CD4-positive, alpha-beta T cell (primary cell): ENCODE measurements at regions not wholly inside any gene's neighbourhood (a gene's known extent, or its start where the extent isn't known, plus 50 kb on each side); places are given as distances from the start of the nearest gene placed in this dataset.
A peak's percentile ranks its signal among the peaks of the same experiment; 100 is the strongest.

ENCODE experiments used
- ATAC-seq: fragments of 200-7000 bp; cut with Tn5 transposase; one replicate; pipeline ENCODE4 v1.10.0; 2022; ENCODE audit warnings: mild to moderate bottlenecking; ENCODE audit not compliant: poor library complexity
- CTCF ChIA-PET: fragments of 350-600 bp; sonication (Branson Sonifier 250); formaldehyde crosslinking; loops from one replicate; lab custom pipeline; 2021; ENCODE audit warnings: antibody characterized with exemption, inconsistent platforms; lab: Charles Lee
- POLR2A ChIA-PET: fragments of 350-600 bp; sonication (Branson Sonifier 250); formaldehyde crosslinking; loops from one replicate; lab custom pipeline; 2021; ENCODE audit warnings: antibody characterized with exemption, inconsistent platforms; lab: Charles Lee
- DNase-seq, 14 experiments: peaks; one replicate each; pipeline ENCODE4 v3.0.0-alpha.2; 2013 to 2020; ENCODE audit warnings: mixed read lengths in 2 of 14
- H3K27ac ChIP-seq, 2 donors: one replicate each; pipeline versions ENCODE4 v1.5.1 to v1.7.0; 2013; ENCODE audit warnings: low read length in 2 of 2, low read depth in 1 of 2, mild to moderate bottlenecking in 1 of 2
- H3K27me3 ChIP-seq, 2 experiments: 1 replicate in 1 of 2; 2 replicates in 1 of 2; pipeline versions ENCODE4 v1.6.1 to v1.7.0; 2013; ENCODE audit warnings: low read length in 2 of 2, control low read depth in 1 of 2, mild to moderate bottlenecking in 1 of 2, moderate library complexity in 1 of 2; ENCODE audit not compliant: insufficient read depth in 2 of 2, control insufficient read depth in 1 of 2
- H3K36me3 ChIP-seq: one replicate; pipeline ENCODE4 v1.6.1; 2013; ENCODE audit warnings: low read length, control low read depth; ENCODE audit not compliant: insufficient read depth
- H3K4me1 ChIP-seq: one replicate; pipeline ENCODE4 v1.6.1; 2013; ENCODE audit warnings: low read length, control low read depth; ENCODE audit not compliant: insufficient read depth
- H3K4me3 ChIP-seq: one replicate; pipeline ENCODE4 v1.5.1; 2013; ENCODE audit warnings: mild to moderate bottlenecking, low read length, moderate library complexity
- H3K9me3 ChIP-seq, 2 experiments: 1 replicate in 1 of 2; 2 replicates in 1 of 2; pipeline versions ENCODE4 v1.6.1 to v1.7.0; 2013; ENCODE audit warnings: low read length in 2 of 2, mild to moderate bottlenecking in 2 of 2, control low read depth in 1 of 2, moderate library complexity in 1 of 2; ENCODE audit not compliant: control insufficient read depth in 1 of 2, insufficient read depth in 1 of 2
- H3K27ac Mint-ChIP-seq: one replicate; pipeline ENCODE4 v1.8.0; 2020; ENCODE audit warnings: mixed read lengths
- H3K27me3 Mint-ChIP-seq: one replicate; pipeline ENCODE4 v1.8.0; 2021; ENCODE audit warnings: mixed read lengths
- H3K36me3 Mint-ChIP-seq: one replicate; pipeline ENCODE4 v1.8.0; 2021; ENCODE audit warnings: low read depth, mixed read lengths
- H3K4me1 Mint-ChIP-seq: one replicate; pipeline ENCODE4 v1.8.0; 2021; ENCODE audit warnings: low read depth, mixed read lengths
- H3K4me3 Mint-ChIP-seq: one replicate; pipeline ENCODE4 v1.8.0; 2020; ENCODE audit warnings: mild to moderate bottlenecking, mixed read lengths
- H3K9me3 Mint-ChIP-seq: one replicate; pipeline ENCODE4 v1.8.0; 2020; ENCODE audit warnings: mixed read lengths
- CTCF ChIP-seq: fragments of 200-600 bp; IDR thresholded peaks from one replicate; pipeline ENCODE4 v1.8.0; 2022; ENCODE audit warnings: antibody characterized with exemption, mild to moderate bottlenecking
- intact Hi-C, 2 experiments: fragments of 100-400 bp; cut with DNase I in 1 of 2; cut with micrococcal nuclease in 1 of 2; formaldehyde crosslinking; loops; one replicate each; pipeline versions ENCODE4 v1.15.1 to v1.9.0; 2023 to 2025; cut with DNase I, micrococcal nuclease

GRCh38 chr2:10498525-10499274, 50.6 kb upstream of the ODC1 start:
- Histone ChIP-seq H3K27ac (no peak overlapping the region), H3K9me3 (no peaks in the 10 kb centered on the region), H3K4me1 (peaks cover 17% of the 10 kb centered on the region), H3K4me3 (no peak overlapping the region), H3K36me3 (no peaks in the 10 kb centered on the region), H3K27me3 (peaks cover 0 to 7% of the 10 kb centered on the region in 2 experiments)
- intact Hi-C loops: no loop called here
- no peak for ATAC-seq
- ChIA-PET POLR2A (interaction anchor here (2.3 kb wide), 1 partner anchor 50 kb away, joined by 8 read pairs; the partner anchor contains the start of gene ODC1), CTCF (no interaction called here)
- Mint-ChIP-seq H3K36me3 (no peaks in the 10 kb centered on the region), H3K4me3 (no peak overlapping the region), H3K4me1 (peaks cover 30% of the 10 kb centered on the region), H3K9me3 (no peaks in the 10 kb centered on the region), H3K27me3 (peaks cover 13% of the 10 kb centered on the region), H3K27ac (peak overlapping the region; percentile 71)
- DNase-seq: no peak
- TF ChIP-seq CTCF: no peak
